Uterus (tissue), 2 donors: ENCODE measurements at regions not wholly inside any gene's neighbourhood (a gene's known extent, or its start where the extent isn't known, plus 50 kb on each side); places are given as distances from the start of the nearest gene placed in this dataset.

Source experiments
- CTCF ChIP-seq, 4 experiments: fragments of 200-600 bp in 2 of 4; fragments of 450-650 bp in 2 of 4; sonication (generic) in 2 of 4; IDR thresholded peaks; one replicate each; pipeline ENCODE4 v1.5.1; 2016 to 2019; ENCODE audit warnings: antibody characterized with exemption in 4 of 4, mild to moderate bottlenecking in 2 of 4, moderate library complexity in 1 of 4
- POLR2A ChIP-seq, 2 donors: fragments of 450-650 bp; IDR thresholded peaks; one replicate each; pipeline ENCODE4 v1.6.1; 2016; ENCODE audit warnings: antibody characterized with exemption in 2 of 2, mild to moderate bottlenecking in 1 of 2, moderate library complexity in 1 of 2

- TF ChIP-seq POLR2A (IDR thresholded peaks at IDR 0.05) (no peak), CTCF (IDR thresholded peaks at IDR 0.05) (no peak)
Measured at GRCh38 chr1:30811187-30811586, 53.6 kb upstream of the LAPTM5 start.
